T47D (cell line): ENCODE measurements at regions not wholly inside any gene's neighbourhood (a gene's known extent, or its start where the extent isn't known, plus 50 kb on each side); places are given as distances from the start of the nearest gene placed in this dataset.
A peak's percentile ranks its signal among the peaks of the same experiment; 100 is the strongest.

Experiments
- DNase-seq, 2 experiments: peaks; one replicate each; pipeline versions ENCODE4 v3.0.0 to v3.0.0-alpha.2; 2011 to 2012; ENCODE audit warnings: low read depth in 1 of 2, low spot score in 1 of 2
- JUND ChIP-seq: IDR thresholded peaks from 2 replicates; pipeline ENCODE4 v1.6.1; 2012; ENCODE audit warnings: low read depth
- in situ Hi-C: cut with HindIII; loops from 2 replicates; pipeline ENCODE4 v1.10.0; 2016; ENCODE audit warnings: low sequenced_read_pairs, low pct_unique_long_range_greater_than_20kb

DNA sequence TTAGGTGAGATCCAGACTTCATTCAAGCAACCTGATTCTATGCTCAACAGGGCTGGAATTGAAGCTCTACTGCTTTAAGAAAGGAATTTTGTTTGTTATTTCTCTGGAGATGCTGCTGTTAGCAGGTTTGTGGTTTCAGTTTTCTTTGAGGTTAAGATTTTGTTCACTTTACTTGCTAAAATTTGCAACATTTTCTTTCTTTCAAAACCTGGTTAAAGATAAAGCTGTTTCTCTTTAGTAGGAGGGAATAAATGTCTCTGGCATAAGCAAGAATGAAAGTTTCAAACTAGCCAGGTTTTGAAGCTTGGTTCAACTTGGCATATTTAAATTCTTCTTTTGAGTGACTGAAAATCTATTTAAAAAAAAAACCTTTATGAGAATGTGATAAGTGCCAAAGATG lies 660.6 kb upstream of the NR3C2 start:
- no peak for DNase-seq
- in situ Hi-C loops: no loop called here
- TF ChIP-seq JUND: no peak

DNA sequence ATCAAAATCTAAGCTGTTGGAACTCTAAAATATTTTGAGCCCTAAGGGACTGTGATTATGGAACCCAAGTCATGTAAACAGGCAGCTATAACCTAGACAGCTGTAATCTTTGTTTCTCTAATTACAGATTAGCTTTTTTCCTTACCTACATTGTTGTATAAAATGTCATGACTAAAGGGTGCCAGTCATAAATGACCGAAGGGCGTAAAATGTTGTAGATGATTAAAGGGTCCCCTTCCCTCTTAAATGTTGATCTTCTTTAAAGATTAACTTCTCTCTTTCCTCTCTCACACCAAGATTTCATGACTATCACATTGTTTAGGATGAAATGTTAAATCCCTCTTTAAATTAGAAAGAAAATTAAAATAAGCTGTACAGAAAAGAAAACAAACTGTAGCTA lies 659.4 kb upstream of the NR3C2 start:
- no peak for TF ChIP-seq JUND
- no peak for DNase-seq
- in situ Hi-C loops: no loop called here

DNA sequence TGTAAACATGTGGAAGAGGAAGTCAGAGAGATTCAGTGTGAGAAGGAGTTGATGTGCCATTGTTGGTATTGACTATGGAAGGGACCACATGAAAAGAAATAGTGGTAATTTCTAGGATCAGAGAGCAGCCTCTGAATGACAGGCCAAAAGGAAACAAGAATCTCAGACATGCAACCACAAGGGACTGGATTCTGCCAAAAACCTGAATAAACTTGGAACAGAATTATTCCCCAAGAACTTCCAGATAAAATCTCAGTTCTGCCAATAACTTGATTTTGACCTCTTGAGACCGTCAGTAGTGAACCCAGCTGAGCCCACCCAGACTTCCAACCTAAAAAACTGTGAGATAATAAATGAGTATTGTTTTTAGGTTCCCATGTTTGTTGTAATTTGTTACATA lies 653.6 kb upstream of the NR3C2 start:
- TF ChIP-seq JUND: no peak
- in situ Hi-C loops: no loop called here
- DNase-seq: no peak

DNA sequence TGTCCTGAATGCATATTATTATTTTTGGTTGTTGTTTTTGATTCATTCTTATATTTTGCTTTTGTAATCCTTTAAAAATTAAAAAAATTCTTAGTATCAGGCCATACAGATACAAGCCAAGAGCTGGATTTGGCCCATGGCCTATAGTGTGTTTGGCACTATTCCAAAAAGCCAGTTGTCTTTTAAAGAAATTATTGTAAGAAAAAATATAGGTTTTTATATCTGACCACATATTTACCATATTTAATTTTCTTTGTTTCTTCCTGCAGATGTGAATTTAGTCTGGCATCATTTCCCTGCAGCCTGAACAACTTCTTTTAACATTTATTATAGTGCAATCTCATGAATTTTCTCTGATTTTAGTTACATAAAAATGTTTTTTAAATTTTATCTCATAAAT lies 652.8 kb upstream of the NR3C2 start:
- no peak for TF ChIP-seq JUND
- in situ Hi-C loops: no loop called here
- no peak for DNase-seq

DNA sequence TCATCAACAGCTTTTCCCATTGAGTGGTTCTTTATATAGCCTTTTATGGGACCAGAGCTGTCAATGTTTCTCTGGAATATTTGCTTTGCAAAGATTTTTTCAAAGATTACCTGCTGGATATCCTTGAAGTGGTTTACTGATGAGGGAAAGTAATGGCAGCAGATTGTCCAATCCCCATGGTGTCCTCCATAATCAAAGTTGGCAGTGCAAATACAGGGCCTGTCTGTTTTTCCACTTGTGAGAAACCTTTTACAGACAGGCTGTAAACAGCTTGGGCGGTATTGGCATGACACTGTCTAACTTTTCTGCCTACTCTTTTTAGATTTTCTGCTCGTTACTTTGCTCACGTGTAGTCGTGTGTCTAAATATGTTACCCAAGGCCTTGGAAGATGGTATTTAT lies 641.9 kb upstream of the NR3C2 start:
- in situ Hi-C loops: no loop called here
- no peak for DNase-seq

DNA sequence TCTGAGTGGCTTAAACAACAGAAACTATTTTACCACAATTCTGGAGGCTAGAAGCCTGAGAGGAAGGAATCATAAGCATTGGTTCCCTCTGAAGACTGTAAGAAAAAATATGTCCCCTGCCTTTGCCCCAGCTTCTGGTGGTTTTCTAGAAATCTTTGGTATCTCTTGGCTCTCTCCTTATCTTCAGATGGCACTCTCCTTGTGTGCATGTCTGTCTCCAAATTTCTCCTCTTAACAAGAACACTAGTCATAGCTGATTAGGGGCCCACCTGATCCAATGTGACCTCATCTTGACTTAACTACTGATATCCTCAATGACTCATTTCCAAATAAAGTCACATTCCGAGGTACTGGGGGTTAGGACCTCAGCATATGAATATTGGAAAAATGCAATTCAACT lies 635.0 kb upstream of the NR3C2 start:
- in situ Hi-C loops: no loop called here
- DNase-seq: no peak
- no peak for TF ChIP-seq JUND

More for the DNA sequence above, 641.9 kb upstream of the NR3C2 start:
- no peak for TF ChIP-seq JUND

DNA sequence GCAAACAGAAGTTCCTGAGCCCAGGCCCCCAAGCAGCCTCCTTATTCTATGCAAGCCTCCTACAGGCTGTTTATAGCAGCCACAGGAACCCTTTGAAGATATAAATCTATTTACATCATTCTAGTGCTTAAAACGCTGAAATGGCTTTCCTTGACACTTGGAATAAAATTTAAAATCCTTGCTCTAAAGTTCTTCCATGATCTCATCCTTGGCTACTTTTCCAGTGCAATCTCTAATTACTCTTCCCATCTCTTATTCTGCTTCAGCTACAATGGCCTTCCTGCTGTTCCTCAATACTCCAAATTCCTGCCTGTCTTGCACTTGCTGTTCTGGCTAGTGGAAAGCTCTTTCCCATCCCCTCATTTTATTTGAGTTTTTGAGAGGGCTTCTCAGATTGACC lies 634.2 kb upstream of the NR3C2 start:
- in situ Hi-C loops: no loop called here
- DNase-seq: no peak
- TF ChIP-seq JUND: no peak

DNA sequence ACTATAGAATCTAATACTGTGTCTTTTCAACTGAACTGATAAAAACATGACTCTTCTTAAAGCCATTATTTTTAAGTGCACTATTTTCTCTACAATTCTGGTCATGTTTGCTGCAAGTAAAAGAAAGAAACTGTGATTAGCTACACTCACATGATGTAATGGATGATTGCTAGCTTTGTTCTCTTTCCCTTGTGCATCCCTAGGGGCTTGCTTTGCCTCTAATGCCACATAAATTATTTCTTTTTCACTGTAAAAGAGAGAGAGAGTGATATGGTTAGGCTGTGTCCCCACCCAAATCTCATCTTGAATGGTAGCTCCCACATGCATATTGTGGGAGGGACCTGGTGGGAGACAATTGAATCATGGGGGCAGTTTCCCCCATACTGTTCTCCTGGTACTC lies 630.2 kb upstream of the NR3C2 start:
- DNase-seq: no peak
- in situ Hi-C loops: no loop called here
- TF ChIP-seq JUND: no peak

DNA sequence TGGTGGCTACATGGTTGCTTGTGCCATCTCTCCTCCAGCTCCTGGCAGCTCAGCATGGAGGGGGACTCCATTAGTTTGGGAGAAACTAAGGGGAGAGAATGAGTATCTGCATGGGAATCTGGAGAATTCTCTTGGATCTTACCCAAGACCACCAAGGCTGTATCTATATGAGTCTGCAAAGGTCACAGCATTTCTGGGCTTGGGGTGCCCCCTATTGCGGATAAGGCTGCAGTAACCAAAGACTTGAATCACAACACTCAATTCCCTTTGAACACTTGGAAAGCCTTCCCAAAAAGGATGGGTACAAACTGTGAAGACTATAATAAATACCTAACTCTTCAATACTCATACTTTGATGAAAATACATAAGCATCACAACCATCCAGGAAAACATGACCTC lies 623.5 kb upstream of the NR3C2 start:
- no peak for DNase-seq
- in situ Hi-C loops: no loop called here
- no peak for TF ChIP-seq JUND

DNA sequence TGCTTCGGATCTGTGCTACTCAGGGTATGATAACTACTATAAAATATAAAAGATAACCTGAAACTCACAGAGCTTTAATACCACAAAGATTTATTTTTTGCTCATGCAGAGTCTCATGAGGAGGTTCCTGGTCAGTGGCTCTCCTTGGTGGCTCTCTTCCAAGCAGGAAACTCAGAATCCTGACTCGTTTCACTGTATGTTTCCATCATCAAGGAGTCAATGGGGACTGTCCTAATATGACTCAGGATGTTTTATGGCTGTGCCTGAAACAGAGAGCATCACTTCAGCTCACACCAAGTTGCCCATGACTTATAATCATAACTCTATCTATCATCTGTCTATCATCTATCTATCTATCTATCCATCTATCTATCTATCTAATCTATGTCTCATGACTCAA lies 620.8 kb upstream of the NR3C2 start:
- DNase-seq: no peak
- no peak for TF ChIP-seq JUND
- in situ Hi-C loops: no loop called here

DNA sequence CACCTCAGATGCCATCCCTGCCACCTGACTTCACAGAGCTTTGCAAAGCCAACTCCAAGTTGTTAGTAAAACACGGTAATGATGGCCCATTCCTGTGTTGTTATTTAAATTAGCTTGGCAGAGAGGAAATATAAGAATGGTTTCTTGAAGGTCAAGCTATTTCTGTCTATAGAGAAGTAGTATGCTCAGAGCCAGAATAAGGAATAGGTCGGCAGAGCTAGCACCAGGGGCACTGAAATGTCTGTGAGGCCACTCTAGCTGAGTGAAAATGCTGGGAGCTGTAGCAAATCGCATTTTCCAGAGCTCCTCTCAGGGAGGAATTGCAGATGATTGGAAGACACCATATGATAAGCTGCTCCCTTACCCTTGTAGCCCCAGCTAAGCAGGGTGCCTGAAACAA lies 615.4 kb upstream of the NR3C2 start:
- TF ChIP-seq JUND: no peak
- in situ Hi-C loops: no loop called here
- DNase-seq: no peak

DNA sequence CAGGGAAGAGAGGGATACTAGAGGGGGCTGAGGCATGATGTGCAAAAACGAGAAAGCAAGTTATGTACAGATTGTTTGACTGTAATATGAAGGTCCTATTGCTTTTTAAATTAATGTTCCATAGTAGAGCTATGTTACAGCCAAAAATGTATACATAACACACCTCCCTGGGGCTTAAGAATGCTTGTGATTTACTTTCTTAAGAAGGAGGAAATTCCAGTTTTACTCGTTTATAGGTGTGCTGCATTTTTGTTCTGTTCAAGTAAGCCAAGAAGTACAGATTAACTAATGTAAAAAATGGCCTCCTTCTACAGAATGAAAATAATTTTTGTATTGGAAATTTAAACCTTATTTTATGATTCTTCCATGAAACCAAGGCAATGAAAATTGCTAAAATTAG lies 614.4 kb upstream of the NR3C2 start:
- in situ Hi-C loops: no loop called here
- no peak for TF ChIP-seq JUND
- DNase-seq: peak in 1 of 2 experiments; percentile 82

DNA sequence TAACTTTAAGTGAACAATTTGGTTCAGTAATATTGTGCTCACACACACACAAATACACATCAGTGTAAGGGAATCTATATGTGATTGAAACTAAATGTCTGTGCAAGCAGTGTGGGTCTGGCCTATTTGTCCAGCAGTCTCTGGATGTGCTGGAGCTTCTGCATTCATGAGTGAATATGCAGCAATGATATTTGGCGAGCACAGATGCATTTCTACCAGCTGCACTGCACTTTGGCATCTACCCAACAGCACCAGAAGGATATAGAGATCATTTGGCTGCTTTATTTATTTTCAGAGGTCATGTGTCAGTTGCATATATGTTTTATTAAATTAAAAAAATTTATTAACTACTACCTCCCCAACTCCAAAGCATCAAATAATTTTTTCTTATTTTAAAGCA lies 613.4 kb upstream of the NR3C2 start:
- DNase-seq: no peak
- TF ChIP-seq JUND: no peak
- in situ Hi-C loops: no loop called here

DNA sequence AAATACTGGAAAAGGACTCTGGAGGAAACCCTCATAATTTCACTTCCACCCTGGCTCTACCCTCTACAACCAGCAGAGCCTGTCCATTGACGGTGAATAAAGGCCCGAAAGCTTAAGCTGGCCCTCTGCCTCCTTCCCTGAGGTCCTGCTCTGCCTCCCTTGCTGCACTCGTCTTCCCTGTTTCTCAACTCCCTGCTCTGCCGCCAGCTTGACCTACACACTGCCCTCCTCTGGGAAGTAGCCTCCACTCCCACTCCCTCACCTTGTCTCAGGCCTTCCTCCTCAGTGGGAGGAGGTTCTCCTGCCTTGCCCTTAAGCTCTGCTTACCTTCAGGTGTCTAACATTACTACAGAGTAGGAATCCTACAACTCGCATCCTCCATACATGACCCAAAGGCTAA lies 608.6 kb upstream of the NR3C2 start:
- DNase-seq: peak in 1 of 2 experiments; percentile 75
- no peak for TF ChIP-seq JUND
- in situ Hi-C loops: no loop called here
